HAP-1 (cell line): ENCODE measurements at regions not wholly inside any gene's neighbourhood (a gene's known extent, or its start where the extent isn't known, plus 50 kb on each side); places are given as distances from the start of the nearest gene placed in this dataset.
"Not testable (repeated sequence)": the region's sequence is repeated elsewhere in the genome, so short reads cannot be mapped to it uniquely, and the experiment has no call there.

Source experiments
- DNase-seq, 2 experiments: peaks; one replicate each; pipeline ENCODE4 v3.0.0-alpha.2; 2016 to 2020; ENCODE audit warnings: low spot score in 2 of 2
- H3K27me3 ChIP-seq: fragments of 250-450 bp; sonication (Bioruptor Pico); 2 replicates; pipeline ENCODE4 v1.5.1; 2020; ENCODE audit warnings: low read depth, mild to moderate bottlenecking, moderate library complexity
- H3K36me3 ChIP-seq: fragments of 250-450 bp; sonication (Bioruptor Pico); replicated peaks from 2 replicates; pipeline ENCODE4 v1.5.1; 2020; ENCODE audit warnings: mild to moderate bottlenecking
- H3K4me1 ChIP-seq: fragments of 250-450 bp; sonication (Bioruptor Pico); 2 replicates; pipeline ENCODE4 v1.5.1; 2020; ENCODE audit warnings: mild to moderate bottlenecking
- H3K4me3 ChIP-seq: fragments of 250-450 bp; sonication (Bioruptor Pico); 2 replicates; pipeline ENCODE4 v1.5.1; 2020; ENCODE audit warnings: mild to moderate bottlenecking, moderate library complexity
- H3K9me3 ChIP-seq: fragments of 250-450 bp; sonication (Bioruptor Pico); 2 replicates; pipeline ENCODE4 v1.5.1; 2020; ENCODE audit warnings: mild to moderate bottlenecking, moderate library complexity
- in situ Hi-C: fragments of 300-500 bp; cut with MboI; formaldehyde crosslinking; loops from 3 replicates; pipeline ENCODE4 v1.14.3; 2020; ENCODE audit warnings: low sequenced_read_pairs, inconsistent platforms, mixed read lengths

DNA sequence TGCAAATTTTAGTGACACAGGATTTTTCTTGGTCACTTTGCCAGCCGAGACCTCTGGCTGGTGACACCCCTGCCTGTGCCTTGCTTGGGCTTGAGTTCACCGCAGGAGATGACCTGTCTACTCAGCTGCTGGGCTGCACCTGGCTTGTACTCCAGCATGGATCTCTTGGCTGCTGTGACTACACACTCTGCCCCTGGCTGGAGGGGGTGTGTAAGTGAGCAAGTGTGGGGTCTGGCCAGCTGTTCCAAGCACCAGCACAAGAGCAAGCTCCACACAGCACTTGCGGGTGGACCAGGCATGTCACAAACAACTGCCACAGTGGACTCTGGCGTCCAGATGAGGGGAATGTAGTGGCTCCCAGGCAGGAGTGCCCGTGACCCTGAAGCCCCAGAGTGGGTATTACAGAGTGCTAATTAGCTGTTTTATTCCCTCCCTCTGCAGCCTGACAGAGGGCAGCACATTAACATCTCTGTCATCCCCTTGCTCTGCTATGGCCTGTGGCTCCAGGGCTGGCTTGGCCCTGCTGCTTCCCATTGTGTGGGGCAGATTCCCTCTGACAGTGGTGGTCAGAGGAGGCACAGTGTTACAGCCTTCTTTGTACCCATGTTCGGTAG lies 1387.2 kb downstream of the OLFM4 start:
- Histone ChIP-seq H3K27me3 (no peaks in the 10 kb centered on the region), H3K4me1 (no peaks in the 10 kb centered on the region; the same call in 1 of the 2 replicates), H3K4me3 (no peak overlapping the region), H3K9me3 (no peaks in the 10 kb centered on the region; the same call in 1 of the 2 replicates), H3K36me3 (no peaks in the 10 kb centered on the region)
- no peak for DNase-seq
- in situ Hi-C loops, result no loop called here

DNA sequence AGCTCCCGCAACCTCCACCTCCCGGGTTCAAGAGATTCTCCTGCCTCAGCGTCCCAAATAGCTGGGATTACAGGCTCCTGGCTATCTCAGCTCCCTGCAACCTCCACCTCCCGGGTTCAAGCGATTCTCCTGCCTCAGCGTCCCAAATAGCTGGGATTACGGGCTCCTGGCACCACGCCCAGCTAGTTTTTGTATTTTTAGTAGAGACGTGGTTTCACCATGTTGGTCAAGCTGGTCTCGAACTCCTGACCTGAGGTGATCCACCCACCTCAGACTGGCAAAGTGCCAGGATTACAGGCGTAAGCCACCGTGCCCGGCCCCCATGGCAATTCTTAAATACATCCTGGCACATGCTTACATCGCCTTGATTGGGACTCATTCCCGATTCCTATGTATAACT lies 1394.3 kb downstream of the OLFM4 start:
- in situ Hi-C loops, H3K4me1 ChIP-seq, H3K4me3 ChIP-seq, H3K27me3 ChIP-seq, DNase-seq, H3K9me3 ChIP-seq, H3K36me3 ChIP-seq: not testable (repeated sequence)

DNA sequence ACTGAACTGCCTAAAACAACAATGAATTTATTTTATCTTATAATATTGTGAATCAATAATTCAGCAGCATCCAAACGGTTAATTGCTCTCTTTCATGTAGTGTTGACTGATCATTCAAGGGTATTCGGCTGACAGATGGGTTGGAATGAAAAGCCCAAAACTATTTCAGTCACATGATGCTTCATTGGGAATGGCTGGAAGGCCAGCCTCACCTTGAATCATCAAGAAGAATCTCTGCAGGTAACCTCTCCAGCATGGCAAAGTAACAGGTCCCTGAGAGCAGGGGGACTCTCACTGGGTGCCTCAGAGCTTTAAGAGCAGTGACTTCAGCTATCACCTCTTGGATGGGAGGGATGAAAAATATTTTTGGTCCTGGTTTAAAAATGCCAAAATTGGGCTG lies 1395.7 kb downstream of the OLFM4 start:
- no peak overlapping the region for H3K4me3 ChIP-seq
- no peaks in the 10 kb centered on the region for H3K9me3 ChIP-seq
- H3K4me1 ChIP-seq, result no peaks in the 10 kb centered on the region; the same call in 1 of the 2 replicates
- in situ Hi-C loops, result no loop called here
- no peak for DNase-seq
- no peaks in the 10 kb centered on the region for H3K27me3 ChIP-seq
- H3K36me3 ChIP-seq, result no peaks in the 10 kb centered on the region

DNA sequence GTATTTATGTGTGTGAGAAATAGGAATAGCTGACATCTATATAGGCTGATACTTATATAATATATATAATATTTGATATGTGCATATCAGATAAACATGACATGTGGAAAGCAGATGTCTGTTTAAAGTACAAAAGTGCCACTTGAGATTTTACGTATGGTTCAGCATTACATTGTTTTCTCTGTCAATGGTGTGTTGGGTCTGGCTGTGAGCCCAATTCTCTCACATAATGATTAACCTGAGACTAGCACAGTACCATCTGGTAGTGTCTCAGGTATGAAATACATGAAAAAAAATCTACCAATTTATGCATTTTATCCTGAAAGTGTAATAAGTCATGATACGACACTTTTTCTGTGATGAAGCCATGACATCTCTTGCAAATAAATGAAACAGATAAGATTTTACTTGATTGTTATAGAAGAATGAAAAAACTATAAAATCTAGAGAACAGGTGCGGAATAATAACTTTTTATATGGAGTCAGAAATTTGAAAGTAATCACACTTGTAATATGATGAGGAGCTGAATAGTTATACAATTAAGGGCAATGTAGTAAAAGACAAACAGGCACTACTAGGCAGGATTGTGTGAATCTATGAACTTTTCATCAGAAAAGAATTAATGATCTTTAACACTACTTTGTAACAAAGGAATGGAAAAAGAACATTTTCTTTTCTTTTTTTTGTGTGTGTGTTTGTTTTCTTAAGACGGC lies 1405.0 kb downstream of the OLFM4 start:
- H3K9me3 ChIP-seq, result no peaks in the 10 kb centered on the region
- H3K27me3 ChIP-seq, result no peaks in the 10 kb centered on the region
- in situ Hi-C loops, result no loop called here
- no peak overlapping the region for H3K4me3 ChIP-seq
- H3K4me1 ChIP-seq, result no peaks in the 10 kb centered on the region
- H3K36me3 ChIP-seq, result no peaks in the 10 kb centered on the region
- DNase-seq, result no peak

DNA sequence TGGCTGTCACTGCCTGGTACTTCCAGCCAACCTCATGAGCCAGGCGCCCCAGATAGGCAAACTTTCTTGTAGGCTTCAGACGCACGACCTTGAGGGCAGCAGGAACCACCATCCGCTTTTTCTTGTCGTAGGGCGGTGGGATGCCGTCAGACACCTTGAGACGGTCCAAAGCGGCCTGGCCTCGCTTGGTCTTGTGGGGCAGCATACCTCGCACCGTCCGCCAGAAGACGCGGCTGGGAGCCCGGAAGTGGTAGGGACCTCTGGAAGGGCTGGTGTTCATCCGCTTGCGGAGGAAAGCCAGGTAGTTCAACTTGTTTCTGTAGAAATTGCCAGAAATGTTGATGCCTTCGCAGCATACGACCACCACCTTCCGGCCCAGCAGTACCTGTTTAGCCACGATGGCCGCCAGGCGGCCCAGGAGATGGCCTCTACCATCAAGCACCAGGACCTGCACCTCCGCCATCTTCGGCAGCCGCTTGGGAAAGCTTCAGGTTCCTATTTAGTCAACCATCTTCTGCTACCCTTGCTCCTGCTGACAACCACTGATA lies 1412.3 kb downstream of the OLFM4 start:
- DNase-seq, H3K9me3 ChIP-seq, in situ Hi-C loops, H3K36me3 ChIP-seq, H3K4me1 ChIP-seq, H3K4me3 ChIP-seq, H3K27me3 ChIP-seq: not testable (repeated sequence)

DNA sequence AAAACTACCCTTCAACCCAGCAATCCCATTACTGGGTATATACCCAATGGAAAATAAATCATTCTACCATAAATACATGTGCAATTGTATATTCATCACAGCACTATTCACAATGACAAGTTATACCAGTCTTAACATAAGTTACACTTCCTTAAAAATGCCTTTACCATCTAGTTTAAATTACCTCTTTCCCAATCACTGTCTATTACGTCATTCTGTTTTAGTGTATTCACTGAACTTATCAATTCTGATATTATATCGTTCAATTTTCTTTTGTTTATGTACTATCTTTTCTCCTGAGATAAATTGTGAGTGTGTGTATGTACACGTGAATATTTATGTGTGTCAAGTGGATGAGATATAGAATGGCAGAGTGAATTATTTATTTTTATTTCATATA lies 1416.8 kb downstream of the OLFM4 start:
- no peaks in the 10 kb centered on the region for H3K9me3 ChIP-seq
- H3K4me1 ChIP-seq, result no peaks in the 10 kb centered on the region
- H3K36me3 ChIP-seq, result no peaks in the 10 kb centered on the region
- no peaks in the 10 kb centered on the region for H3K27me3 ChIP-seq
- DNase-seq, result no peak
- no peak overlapping the region for H3K4me3 ChIP-seq
- in situ Hi-C loops, result no loop called here

DNA sequence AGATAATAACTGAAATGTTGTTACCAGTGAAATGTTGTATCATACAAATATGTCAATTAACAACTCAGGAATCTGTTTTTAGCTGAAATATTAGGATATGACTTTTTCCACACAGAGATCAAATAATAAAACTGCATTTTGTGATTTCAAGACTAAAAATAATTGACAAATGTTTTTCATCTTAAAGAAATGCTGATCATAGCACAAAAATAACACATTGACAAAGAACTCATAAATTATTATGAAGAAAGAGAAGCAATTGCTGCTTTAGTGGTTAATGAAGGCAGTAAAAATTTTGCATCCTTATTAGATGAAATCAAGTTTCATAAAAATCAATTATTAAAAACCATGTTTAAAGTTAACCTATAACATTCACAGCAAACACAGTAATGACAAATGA lies 1417.3 kb downstream of the OLFM4 start:
- in situ Hi-C loops, result no loop called here
- Histone ChIP-seq H3K4me3 (no peak overlapping the region), H3K9me3 (no peaks in the 10 kb centered on the region), H3K27me3 (no peaks in the 10 kb centered on the region), H3K36me3 (no peaks in the 10 kb centered on the region), H3K4me1 (no peaks in the 10 kb centered on the region)
- no peak for DNase-seq

DNA sequence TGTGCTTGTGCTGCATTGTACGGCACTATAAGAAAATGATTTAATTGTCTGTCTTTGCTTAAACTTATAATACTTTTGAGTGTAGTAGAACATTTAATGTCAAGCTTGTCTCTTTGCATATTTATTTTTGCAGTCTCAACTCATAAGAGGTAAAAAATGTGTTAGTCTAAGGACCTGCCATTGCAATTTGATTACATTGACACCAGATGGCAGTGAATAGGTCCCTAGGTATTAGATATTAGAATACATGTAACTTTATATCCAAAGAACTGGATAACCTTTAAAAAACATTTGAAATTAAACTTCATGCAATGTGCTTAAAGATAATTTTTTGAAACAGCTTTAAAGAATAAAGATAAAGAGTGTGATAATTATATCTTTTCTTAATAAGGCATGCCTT lies 1421.3 kb downstream of the OLFM4 start:
- Histone ChIP-seq H3K4me1 (no peaks in the 10 kb centered on the region), H3K9me3 (0 out of 2 replicates have a peak, but pooled peaks cover 5% of the 10 kb centered on the region), H3K36me3 (no peaks in the 10 kb centered on the region), H3K4me3 (no peak overlapping the region), H3K27me3 (no peaks in the 10 kb centered on the region)
- no peak for DNase-seq
- in situ Hi-C loops, result no loop called here

DNA sequence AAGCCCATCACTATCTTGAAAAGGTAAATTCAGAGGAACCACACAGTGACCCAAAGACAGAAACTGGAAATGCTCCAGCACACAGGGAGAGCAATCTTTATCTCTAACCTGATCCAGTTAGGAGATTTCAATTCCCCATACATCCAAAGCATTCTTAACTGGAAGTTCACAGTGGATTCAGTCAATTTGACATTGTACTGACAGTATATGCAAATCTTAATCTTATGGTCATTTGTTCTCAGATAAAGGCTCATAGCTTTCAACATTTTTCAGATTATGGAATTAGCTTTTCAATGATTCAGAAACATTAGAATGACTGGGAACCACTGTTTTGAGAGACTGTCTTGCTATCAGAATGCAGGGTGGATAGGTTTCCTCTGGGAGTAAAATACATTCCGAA lies 1455.6 kb downstream of the OLFM4 start:
- no peaks in the 10 kb centered on the region for H3K9me3 ChIP-seq
- H3K27me3 ChIP-seq, result no peaks in the 10 kb centered on the region
- H3K4me1 ChIP-seq, result peaks cover 8% of the 10 kb centered on the region
- no peaks in the 10 kb centered on the region for H3K36me3 ChIP-seq
- in situ Hi-C loops, result no loop called here
- no peak overlapping the region for H3K4me3 ChIP-seq
- peak in 1 of 2 experiments; percentile 72 for DNase-seq

DNA sequence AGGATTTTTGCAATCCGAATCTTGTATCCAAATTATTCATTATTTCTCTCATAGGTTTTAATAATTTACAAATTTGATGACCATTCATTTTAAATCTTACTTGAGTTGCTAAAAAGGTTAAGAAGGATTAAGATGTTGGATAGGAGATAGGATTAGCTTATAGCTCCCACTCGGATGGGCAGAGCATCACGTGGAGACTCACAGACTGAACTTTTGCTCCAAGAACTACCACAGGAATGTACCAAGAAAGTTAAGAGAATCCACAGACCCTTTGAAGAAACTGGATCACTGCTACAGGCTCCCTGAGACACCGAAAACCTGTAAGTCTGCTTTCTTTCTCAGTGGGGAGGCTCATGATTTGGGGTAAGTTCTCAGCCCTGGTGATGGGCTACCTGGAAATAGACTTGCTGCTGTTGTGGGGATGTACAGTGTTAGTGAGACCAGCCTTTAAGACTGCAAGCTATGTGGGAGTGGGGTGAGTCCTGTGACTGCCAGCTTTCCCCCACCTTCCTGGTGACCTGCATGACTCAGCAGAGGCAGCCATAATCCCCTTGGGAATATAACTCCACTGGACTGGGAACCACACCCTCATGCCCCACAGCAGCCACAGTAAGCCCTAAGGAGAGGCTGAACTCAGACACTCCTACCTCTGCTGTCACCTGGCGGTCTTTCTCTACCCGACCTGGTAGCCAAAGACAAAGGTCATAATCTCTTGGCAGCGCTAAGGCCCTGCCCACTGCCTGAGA lies 1458.0 kb downstream of the OLFM4 start:
- Histone ChIP-seq H3K4me3 (no peak overlapping the region), H3K4me1 (peaks cover 8% of the 10 kb centered on the region), H3K36me3 (no peaks in the 10 kb centered on the region), H3K9me3 (no peaks in the 10 kb centered on the region), H3K27me3 (no peaks in the 10 kb centered on the region)
- in situ Hi-C loops, result no loop called here
- no peak for DNase-seq

DNA sequence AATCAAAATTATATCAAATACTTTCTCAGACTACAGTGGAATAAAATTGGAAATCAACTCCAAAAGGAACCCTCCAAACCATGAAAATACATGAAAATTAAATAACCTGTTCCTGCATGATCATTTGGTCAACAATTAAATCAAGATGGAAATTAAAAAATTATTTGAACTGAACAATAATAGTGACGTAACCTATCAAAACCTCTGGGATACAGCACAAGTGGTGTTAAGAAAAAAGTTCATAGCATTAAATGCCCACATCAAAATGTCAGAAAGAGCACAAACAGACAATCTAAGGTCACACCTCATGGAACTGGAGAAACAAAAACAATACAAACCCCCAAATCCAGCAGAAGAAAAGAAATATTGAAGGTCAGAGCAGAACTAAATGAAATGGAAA lies 1460.7 kb downstream of the OLFM4 start:
- DNase-seq, result no peak
- Histone ChIP-seq H3K4me1 (peaks cover 3% of the 10 kb centered on the region), H3K27me3 (no peaks in the 10 kb centered on the region), H3K9me3 (no peaks in the 10 kb centered on the region), H3K36me3 (no peaks in the 10 kb centered on the region), H3K4me3 (no peak overlapping the region)
- in situ Hi-C loops, result no loop called here

DNA sequence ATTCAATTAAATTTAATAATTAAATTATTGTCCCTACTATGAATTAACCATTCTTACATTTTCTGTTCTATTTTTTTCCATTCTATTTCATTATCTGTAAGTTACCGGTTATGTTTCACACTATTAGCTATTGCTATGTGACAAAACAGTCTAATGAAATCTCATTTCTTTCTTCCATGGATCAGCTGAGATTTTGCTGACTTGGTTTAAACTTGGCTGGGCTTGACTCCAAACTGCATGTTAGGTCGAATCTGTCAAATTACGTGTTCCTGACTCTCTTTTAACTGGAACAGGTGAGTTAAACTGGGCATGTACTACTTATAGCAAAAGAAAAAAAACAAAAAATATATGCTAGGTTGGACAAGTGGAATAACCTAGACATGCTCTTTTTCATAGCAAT lies 1464.4 kb downstream of the OLFM4 start:
- no peaks in the 10 kb centered on the region for H3K27me3 ChIP-seq
- no peaks in the 10 kb centered on the region for H3K36me3 ChIP-seq
- DNase-seq, result no peak
- no peak overlapping the region for H3K4me3 ChIP-seq
- no peaks in the 10 kb centered on the region for H3K9me3 ChIP-seq
- in situ Hi-C loops, result no loop called here
- H3K4me1 ChIP-seq, result no peaks in the 10 kb centered on the region

DNA sequence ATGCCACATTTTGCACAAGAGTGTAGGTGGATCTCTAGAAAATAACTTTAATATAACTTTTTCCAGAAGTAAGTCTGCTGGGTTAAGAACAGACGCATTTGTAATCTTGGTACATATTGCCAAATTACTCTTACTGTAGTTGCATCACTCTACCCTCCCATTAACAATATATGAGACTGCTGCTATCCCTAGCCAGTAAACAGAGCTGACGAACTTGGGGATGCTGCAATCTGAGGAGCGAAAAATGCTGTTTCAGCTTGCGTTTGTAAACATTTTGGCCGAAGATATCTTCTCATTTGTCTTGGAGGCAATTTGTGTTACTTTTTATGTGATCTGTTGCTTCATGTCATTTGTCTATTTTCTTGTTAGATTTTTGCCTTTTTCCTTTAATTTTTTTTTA lies 1482.8 kb downstream of the OLFM4 start:
- no peaks in the 10 kb centered on the region for H3K4me1 ChIP-seq
- no peak for DNase-seq
- H3K4me3 ChIP-seq, result no peak overlapping the region
- no peaks in the 10 kb centered on the region for H3K36me3 ChIP-seq
- no peaks in the 10 kb centered on the region for H3K27me3 ChIP-seq
- in situ Hi-C loops, result no loop called here
- H3K9me3 ChIP-seq, result no peaks in the 10 kb centered on the region

DNA sequence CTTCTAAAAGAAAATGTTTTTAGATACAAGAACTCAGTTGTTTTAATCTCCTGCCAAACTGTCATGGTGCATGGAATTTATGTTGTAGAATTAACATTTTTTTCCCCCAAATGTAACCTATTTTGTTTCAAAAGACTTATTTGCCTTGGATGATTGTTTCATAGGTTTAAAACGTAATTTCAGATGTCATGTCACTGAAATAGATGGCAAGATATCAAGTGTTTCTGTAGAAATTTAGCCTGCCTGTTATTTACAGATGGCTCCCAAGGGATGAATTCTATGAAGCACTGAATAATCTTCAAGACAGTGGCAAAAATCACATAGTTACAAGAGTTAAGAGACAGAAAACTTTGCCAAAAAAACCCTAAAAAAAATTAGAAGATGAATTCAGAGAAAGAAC lies 1484.6 kb downstream of the OLFM4 start:
- H3K9me3 ChIP-seq, result no peaks in the 10 kb centered on the region
- DNase-seq, result no peak
- no peaks in the 10 kb centered on the region for H3K27me3 ChIP-seq
- H3K4me3 ChIP-seq, result no peak overlapping the region
- in situ Hi-C loops, result no loop called here
- H3K4me1 ChIP-seq, result no peaks in the 10 kb centered on the region
- H3K36me3 ChIP-seq, result no peaks in the 10 kb centered on the region
